Parathyroid adenoma (tissue), 2 donors: ENCODE measurements at regions not wholly inside any gene's neighbourhood (a gene's known extent, or its start where the extent isn't known, plus 50 kb on each side); places are given as distances from the start of the nearest gene placed in this dataset.
A peak's percentile ranks its signal among the peaks of the same experiment; 100 is the strongest.

Experiments used
- H2AFZ ChIP-seq: fragments of 300-600 bp; sonication (generic); one replicate; pipeline ENCODE4 v1.7.0; 2017; ENCODE audit warnings: antibody characterized with exemption, mild to moderate bottlenecking
- H3K27ac ChIP-seq: fragments of 300-600 bp; sonication (generic); one replicate; pipeline ENCODE4 v1.7.0; 2017
- H3K27me3 ChIP-seq: fragments of 300-600 bp; sonication (generic); one replicate; pipeline ENCODE4 v1.7.0; 2017; ENCODE audit warnings: low read length; ENCODE audit not compliant: control insufficient read depth, insufficient read depth
- H3K36me3 ChIP-seq: fragments of 300-600 bp; sonication (generic); one replicate; pipeline ENCODE4 v1.7.0; 2017; ENCODE audit warnings: low read length; ENCODE audit not compliant: control insufficient read depth, insufficient read depth
- H3K4me1 ChIP-seq: fragments of 300-600 bp; sonication (generic); one replicate; pipeline ENCODE4 v1.7.0; 2017; ENCODE audit warnings: control low read depth
- H3K4me2 ChIP-seq: fragments of 300-600 bp; sonication (generic); one replicate; pipeline ENCODE4 v1.7.0; 2017; ENCODE audit warnings: low read length
- H3K4me3 ChIP-seq: fragments of 300-600 bp; sonication (generic); one replicate; pipeline ENCODE4 v1.7.0; 2017; ENCODE audit warnings: low read depth, low read length
- H3K79me2 ChIP-seq: fragments of 300-600 bp; sonication (generic); one replicate; pipeline ENCODE4 v1.7.0; 2017; ENCODE audit warnings: control low read depth
- H3K9ac ChIP-seq: fragments of 300-600 bp; sonication (generic); one replicate; pipeline ENCODE4 v1.7.0; 2017; ENCODE audit warnings: mild to moderate bottlenecking
- H3K9me3 ChIP-seq: fragments of 300-600 bp; sonication (generic); one replicate; pipeline ENCODE4 v1.7.0; 2017; ENCODE audit warnings: low read length; ENCODE audit not compliant: control insufficient read depth
- TF ChIP-seq, protein P1 (sequence below): fragments of 300-600 bp; sonication (generic); IDR thresholded peaks from one replicate; pipeline ENCODE4 v1.7.0; 2017; ENCODE audit warnings: antibody characterized with exemption, mild to moderate bottlenecking
- donor health status: primary hyperparathyroidism.

DNA sequence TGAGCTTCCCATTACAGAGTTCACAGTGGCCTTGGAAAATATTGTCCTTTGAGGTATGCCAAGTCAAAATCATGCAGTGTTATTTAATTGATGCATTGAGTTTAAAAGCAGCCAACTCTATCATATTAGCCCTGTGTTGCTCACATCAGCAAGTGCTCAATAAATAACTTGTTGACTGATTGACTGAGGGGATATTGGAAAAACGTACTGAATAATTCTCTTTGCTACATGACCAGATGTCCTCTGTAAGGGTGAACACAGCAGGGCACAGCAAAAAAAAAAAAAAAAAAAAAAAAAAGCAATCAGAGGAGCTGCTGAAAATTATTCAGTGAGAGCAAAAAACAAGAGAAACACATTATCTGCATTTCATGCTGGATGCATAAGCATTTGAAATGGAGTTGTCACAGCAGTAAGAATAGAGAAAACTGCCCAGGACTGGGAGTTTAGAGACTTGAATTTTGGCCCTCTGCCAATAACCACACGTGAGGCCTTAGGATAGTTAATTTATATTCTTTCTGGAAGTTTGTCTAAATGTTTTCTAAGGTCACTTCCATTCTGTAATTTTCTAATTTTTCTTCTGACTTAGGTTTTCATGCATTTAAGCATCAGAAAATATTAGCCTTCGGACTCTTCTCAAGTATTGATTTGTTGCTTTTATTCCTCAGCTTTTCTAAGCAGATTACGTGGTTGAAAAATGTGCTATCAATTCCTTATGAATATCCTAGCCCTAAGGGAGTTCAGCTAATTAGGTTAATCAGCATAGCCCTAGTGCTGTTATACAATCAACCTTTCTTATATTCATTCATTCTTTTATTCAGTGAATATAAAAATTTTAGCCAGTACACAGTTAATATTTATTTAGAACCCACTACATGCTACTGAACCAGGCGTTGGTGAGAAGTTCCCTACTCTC, 246.8 kb upstream of the STXBP5 start:
- Histone ChIP-seq H3K4me2 (no peak overlapping the region), H3K9ac (no peak overlapping the region), H3K79me2 (no peaks in the 10 kb centered on the region), H3K4me1 (peaks cover 26% of the 10 kb centered on the region), H2AFZ (peak overlapping the region; percentile 47), H3K27me3 (no peaks in the 10 kb centered on the region), H3K27ac (no peak overlapping the region), H3K9me3 (no peaks in the 10 kb centered on the region), H3K36me3 (no peaks in the 10 kb centered on the region), H3K4me3 (no peak overlapping the region)
- TF ChIP-seq, protein P1, sequence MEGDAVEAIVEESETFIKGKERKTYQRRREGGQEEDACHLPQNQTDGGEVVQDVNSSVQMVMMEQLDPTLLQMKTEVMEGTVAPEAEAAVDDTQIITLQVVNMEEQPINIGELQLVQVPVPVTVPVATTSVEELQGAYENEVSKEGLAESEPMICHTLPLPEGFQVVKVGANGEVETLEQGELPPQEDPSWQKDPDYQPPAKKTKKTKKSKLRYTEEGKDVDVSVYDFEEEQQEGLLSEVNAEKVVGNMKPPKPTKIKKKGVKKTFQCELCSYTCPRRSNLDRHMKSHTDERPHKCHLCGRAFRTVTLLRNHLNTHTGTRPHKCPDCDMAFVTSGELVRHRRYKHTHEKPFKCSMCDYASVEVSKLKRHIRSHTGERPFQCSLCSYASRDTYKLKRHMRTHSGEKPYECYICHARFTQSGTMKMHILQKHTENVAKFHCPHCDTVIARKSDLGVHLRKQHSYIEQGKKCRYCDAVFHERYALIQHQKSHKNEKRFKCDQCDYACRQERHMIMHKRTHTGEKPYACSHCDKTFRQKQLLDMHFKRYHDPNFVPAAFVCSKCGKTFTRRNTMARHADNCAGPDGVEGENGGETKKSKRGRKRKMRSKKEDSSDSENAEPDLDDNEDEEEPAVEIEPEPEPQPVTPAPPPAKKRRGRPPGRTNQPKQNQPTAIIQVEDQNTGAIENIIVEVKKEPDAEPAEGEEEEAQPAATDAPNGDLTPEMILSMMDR = no peak

DNA sequence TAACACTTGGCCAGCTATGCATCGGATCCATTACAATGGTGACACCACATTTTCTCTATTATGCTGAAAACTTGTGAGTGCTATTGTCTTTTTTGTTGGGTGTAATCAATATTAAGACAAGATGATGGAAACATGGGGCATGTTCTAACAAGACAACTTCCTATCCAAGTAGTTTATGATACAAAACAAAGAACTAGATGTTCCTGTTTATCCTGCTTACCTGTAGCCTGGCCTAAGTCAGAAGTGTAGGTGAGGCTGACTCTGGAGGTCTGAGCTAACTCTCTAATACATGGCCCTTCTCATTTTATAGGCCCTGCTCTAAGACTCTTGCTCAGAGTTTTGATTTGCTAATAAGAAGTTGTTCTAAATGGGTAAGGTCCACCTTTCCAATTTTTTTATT, 242.4 kb upstream of the STXBP5 start:
- H3K4me2 ChIP-seq = no peak overlapping the region
- TF ChIP-seq, protein P1 = no peak
- H3K27ac ChIP-seq = no peak overlapping the region
- no peaks in the 10 kb centered on the region for H3K27me3 ChIP-seq
- peaks cover 31% of the 10 kb centered on the region for H3K4me1 ChIP-seq
- no peak overlapping the region for H3K4me3 ChIP-seq
- H3K9ac ChIP-seq = no peak overlapping the region
- no peaks in the 10 kb centered on the region for H3K9me3 ChIP-seq
- H2AFZ ChIP-seq = peak overlapping the region; percentile 26
- no peaks in the 10 kb centered on the region for H3K79me2 ChIP-seq
- H3K36me3 ChIP-seq = no peaks in the 10 kb centered on the region

DNA sequence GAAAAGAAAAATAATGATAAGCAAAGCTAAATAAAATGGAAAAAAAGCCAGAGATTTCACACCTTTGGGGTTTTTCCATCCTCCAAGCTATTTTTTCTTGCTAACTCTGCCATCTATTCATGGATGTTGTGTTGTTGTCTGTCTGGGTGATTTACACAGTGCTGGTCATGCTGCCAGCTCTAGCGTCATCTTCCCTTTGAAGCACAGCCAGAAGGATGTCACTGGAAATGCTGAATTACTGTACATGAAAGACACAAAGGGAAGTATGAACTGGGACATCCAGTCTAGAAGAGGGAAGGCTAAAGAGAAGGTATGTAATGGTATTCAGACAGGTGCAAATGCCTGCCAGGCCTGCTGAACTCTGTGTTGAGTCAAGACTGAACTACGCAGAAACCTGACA, 241.9 kb upstream of the STXBP5 start:
- peak overlapping the region; percentile 26 for H2AFZ ChIP-seq
- no peak overlapping the region for H3K27ac ChIP-seq
- TF ChIP-seq, protein P1 = no peak
- H3K79me2 ChIP-seq = no peaks in the 10 kb centered on the region
- no peak overlapping the region for H3K4me2 ChIP-seq
- no peaks in the 10 kb centered on the region for H3K27me3 ChIP-seq
- H3K9ac ChIP-seq = no peak overlapping the region
- H3K4me3 ChIP-seq = no peak overlapping the region
- no peaks in the 10 kb centered on the region for H3K36me3 ChIP-seq
- H3K4me1 ChIP-seq = peaks cover 36% of the 10 kb centered on the region
- H3K9me3 ChIP-seq = no peaks in the 10 kb centered on the region

DNA sequence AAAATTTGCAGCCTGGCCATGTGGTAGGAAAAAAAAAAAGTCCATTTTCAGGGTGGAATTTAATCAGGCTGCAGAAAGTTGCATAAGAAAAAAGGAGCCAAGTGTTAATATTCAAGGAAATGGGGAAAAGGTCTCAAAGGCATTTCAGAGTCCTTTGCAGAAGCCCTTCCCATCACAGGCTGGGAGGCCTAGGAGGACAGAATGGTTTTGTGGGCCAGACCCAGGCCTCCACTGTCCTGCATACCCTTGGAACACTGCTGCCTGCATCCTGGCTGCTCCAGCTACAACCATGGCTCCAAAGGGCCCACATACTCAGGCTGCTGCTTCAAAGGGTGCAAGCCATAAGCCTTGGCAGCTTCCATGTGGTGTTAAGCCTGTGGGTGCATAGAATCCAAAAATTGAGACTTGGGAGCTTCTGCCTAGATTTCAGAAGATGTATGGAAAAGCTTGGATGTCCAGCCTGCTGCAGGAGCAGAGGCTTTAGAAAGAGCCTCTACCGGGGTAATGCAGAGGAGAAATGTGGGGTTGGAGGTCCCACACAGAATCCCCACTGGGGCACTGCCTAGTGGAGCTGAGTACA, 239.0 kb upstream of the STXBP5 start:
- H3K4me1 ChIP-seq = peaks cover 36% of the 10 kb centered on the region
- no peak overlapping the region for H3K27ac ChIP-seq
- TF ChIP-seq, protein P1 = no peak
- no peak overlapping the region for H3K9ac ChIP-seq
- H3K4me3 ChIP-seq = no peak overlapping the region
- H2AFZ ChIP-seq = no peak overlapping the region
- no peak overlapping the region for H3K4me2 ChIP-seq
- no peaks in the 10 kb centered on the region for H3K36me3 ChIP-seq
- no peaks in the 10 kb centered on the region for H3K27me3 ChIP-seq
- H3K9me3 ChIP-seq = no peaks in the 10 kb centered on the region
- H3K79me2 ChIP-seq = no peaks in the 10 kb centered on the region
